ENCODE measurements at regions not wholly inside any gene's neighbourhood (a gene's known extent, or its start where the extent isn't known, plus 50 kb on each side); places are given as distances from the start of the nearest gene placed in this dataset.

GRCh38 chr12:125205386-125205785, 140.2 kb downstream of the AACS start:
- no peak for TF ChIP-seq CTCF (conservative IDR thresholded peaks at IDR 0.05)
- TF ChIP-seq ZFX (IDR thresholded peaks at IDR 0.05) = no peak
